Sigmoid colon (tissue), 4 donors: ENCODE measurements at regions not wholly inside any gene's neighbourhood (a gene's known extent, or its start where the extent isn't known, plus 50 kb on each side); places are given as distances from the start of the nearest gene placed in this dataset.

Experiments
- POLR2AphosphoS5 ChIP-seq, 4 donors: sonication (generic); formaldehyde crosslinking; IDR thresholded peaks; one replicate each; pipeline ENCODE4 v1.6.1; 2017; ENCODE audit warnings: antibody characterized with exemption in 4 of 4
- TF ChIP-seq, protein P1 (sequence below), 4 experiments: fragments of 450-650 bp in 3 of 4; fragments of 200-600 bp in 1 of 4; IDR thresholded peaks; one replicate each; pipeline ENCODE4 v1.5.1; 2016 to 2019; ENCODE audit warnings: antibody characterized with exemption in 4 of 4, mild to moderate bottlenecking in 3 of 4, moderate library complexity in 2 of 4

- TF ChIP-seq, protein P1, sequence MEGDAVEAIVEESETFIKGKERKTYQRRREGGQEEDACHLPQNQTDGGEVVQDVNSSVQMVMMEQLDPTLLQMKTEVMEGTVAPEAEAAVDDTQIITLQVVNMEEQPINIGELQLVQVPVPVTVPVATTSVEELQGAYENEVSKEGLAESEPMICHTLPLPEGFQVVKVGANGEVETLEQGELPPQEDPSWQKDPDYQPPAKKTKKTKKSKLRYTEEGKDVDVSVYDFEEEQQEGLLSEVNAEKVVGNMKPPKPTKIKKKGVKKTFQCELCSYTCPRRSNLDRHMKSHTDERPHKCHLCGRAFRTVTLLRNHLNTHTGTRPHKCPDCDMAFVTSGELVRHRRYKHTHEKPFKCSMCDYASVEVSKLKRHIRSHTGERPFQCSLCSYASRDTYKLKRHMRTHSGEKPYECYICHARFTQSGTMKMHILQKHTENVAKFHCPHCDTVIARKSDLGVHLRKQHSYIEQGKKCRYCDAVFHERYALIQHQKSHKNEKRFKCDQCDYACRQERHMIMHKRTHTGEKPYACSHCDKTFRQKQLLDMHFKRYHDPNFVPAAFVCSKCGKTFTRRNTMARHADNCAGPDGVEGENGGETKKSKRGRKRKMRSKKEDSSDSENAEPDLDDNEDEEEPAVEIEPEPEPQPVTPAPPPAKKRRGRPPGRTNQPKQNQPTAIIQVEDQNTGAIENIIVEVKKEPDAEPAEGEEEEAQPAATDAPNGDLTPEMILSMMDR (IDR thresholded peaks at IDR 0.05), result no peak
- TF ChIP-seq POLR2AphosphoS5 (IDR thresholded peaks at IDR 0.05), result no peak
These were observed 124.4 kb upstream of the FOXQ1 start for GRCh38 chr6:1187293-1188131.
